ENCODE measurements at regions not wholly inside any gene's neighbourhood (a gene's known extent, or its start where the extent isn't known, plus 50 kb on each side); places are given as distances from the start of the nearest gene placed in this dataset.
"Not testable (repeated sequence)": the region's sequence is repeated elsewhere in the genome, so short reads cannot be mapped to it uniquely, and the experiment has no call there.

- no peak for DNase-seq (ENCODE audit: low read depth)
Measured at GRCh38 chr6:159440911-159441703, 251.9 kb downstream of the SOD2 start.

GRCh38 chr6:159440349-159440748, 252.7 kb downstream of the SOD2 start:
- no peak for DNase-seq (ENCODE audit: low read depth)

- DNase-seq (ENCODE audit: low read depth): no peak
Measured at GRCh38 chr6:159439651-159440050, 253.4 kb downstream of the SOD2 start.

- DNase-seq (ENCODE audit: low read depth): no peak
Measured at GRCh38 chr6:159438106-159438505, 254.9 kb downstream of the SOD2 start.

GRCh38 chr6:159436581-159436980, 256.5 kb downstream of the SOD2 start:
- DNase-seq (ENCODE audit: low read depth): no peak

- DNase-seq (ENCODE audit: low read depth): no peak
Measured at GRCh38 chr6:159435701-159436100, 257.3 kb downstream of the SOD2 start.

- DNase-seq (ENCODE audit: low read depth): no peak
Measured at GRCh38 chr6:159434410-159434809, 258.6 kb downstream of the SOD2 start.

GRCh38 chr6:159433550-159433949, 259.5 kb downstream of the SOD2 start:
- no peak for DNase-seq (ENCODE audit: low read depth)

- no peak for DNase-seq (ENCODE audit: low read depth)
Measured at GRCh38 chr6:159431750-159432149, 261.3 kb downstream of the SOD2 start.

GRCh38 chr6:159430323-159430722, 261.1 kb downstream of the FNDC1 start:
- DNase-seq (ENCODE audit: low read depth): no peak

GRCh38 chr6:159429433-159429832, 260.2 kb downstream of the FNDC1 start:
- no peak for DNase-seq (ENCODE audit: low read depth)

GRCh38 chr6:159427771-159428170, 258.6 kb downstream of the FNDC1 start:
- no peak for DNase-seq (ENCODE audit: low read depth)

GRCh38 chr6:159427335-159427734, 258.1 kb downstream of the FNDC1 start:
- no peak for DNase-seq (ENCODE audit: low read depth)

- DNase-seq (ENCODE audit: low read depth): no peak
Measured at GRCh38 chr6:159425421-159425820, 256.2 kb downstream of the FNDC1 start.

GRCh38 chr6:159422041-159422984, 253.1 kb downstream of the FNDC1 start:
- DNase-seq (ENCODE audit: low read depth): peak; percentile 38

- DNase-seq (ENCODE audit: low read depth): no peak
Measured at GRCh38 chr6:159421586-159421985, 252.4 kb downstream of the FNDC1 start.

GRCh38 chr6:159418997-159419396, 249.8 kb downstream of the FNDC1 start:
- no peak for DNase-seq (ENCODE audit: low read depth)

GRCh38 chr6:159416891-159417560, 247.8 kb downstream of the FNDC1 start:
- DNase-seq (ENCODE audit: low read depth): no peak

GRCh38 chr6:159415540-159415939, 246.3 kb downstream of the FNDC1 start:
- no peak for DNase-seq (ENCODE audit: low read depth)

GRCh38 chr6:159414711-159415110, 245.5 kb downstream of the FNDC1 start:
- no peak for DNase-seq (ENCODE audit: low read depth)

- DNase-seq (ENCODE audit: low read depth): not testable (repeated sequence)
Measured at GRCh38 chr6:159407211-159407780, 238.1 kb downstream of the FNDC1 start.

- no peak for DNase-seq (ENCODE audit: low read depth)
Measured at GRCh38 chr6:159404296-159404695, 235.1 kb downstream of the FNDC1 start.

Data from HS-27A (cell line).